C4-2B (cell line): ENCODE measurements at regions not wholly inside any gene's neighbourhood (a gene's known extent, or its start where the extent isn't known, plus 50 kb on each side); places are given as distances from the start of the nearest gene placed in this dataset.

Experiments
- H3K27ac ChIP-seq: fragments of 450-650 bp; 2 replicates; pipeline ENCODE4 v1.5.1; 2017
- ZFX ChIP-seq: fragments of 450-650 bp; IDR thresholded peaks from 2 replicates; pipeline ENCODE4 v1.6.1; 2017
- TF ChIP-seq, protein P1 (sequence below): fragments of 450-650 bp; conservative IDR thresholded peaks from 2 replicates; pipeline ENCODE4 v1.5.1; 2017; ENCODE audit warnings: mild to moderate bottlenecking

DNA sequence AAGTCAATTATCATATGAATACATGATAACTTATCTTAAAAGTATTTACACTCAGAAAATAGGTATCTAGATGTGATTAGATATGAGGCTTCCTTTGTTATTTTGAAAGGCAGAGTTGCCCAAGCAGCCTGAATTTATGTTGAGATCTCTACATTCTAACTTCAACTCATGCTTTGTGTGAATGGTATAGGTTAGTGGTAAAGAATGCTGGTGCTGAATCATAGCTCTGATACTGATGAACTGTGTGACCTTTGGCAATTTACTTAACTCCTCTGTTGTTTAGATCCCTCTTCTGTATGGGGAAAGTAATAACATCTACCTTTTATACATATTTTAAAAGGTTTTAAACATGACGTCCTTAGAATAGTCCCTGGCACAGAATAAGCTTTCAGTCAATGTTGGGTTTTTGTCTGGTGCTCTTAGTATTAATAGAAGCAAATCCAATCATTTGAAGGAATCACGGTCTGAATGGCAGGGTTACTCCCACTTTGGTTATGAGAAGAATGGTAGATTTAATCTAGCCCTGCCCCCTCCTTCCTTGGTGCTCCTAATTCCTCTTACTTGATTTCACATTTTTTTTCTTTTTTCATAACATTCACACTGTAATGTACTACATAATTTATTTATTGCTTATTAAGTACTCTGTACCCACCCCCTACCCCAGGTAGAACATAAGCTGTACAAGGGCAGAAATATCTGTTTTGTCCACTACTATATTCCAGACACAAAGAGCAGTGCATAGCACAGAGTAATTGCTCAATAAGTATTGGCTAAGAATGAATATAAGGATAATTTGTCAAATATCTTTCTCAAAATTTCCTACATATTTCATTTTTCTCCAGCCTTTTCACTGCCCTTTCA lies 203.3 kb upstream of the KRR1 start:
- no peak overlapping the region for H3K27ac ChIP-seq
- TF ChIP-seq ZFX, result no peak
- TF ChIP-seq, protein P1, sequence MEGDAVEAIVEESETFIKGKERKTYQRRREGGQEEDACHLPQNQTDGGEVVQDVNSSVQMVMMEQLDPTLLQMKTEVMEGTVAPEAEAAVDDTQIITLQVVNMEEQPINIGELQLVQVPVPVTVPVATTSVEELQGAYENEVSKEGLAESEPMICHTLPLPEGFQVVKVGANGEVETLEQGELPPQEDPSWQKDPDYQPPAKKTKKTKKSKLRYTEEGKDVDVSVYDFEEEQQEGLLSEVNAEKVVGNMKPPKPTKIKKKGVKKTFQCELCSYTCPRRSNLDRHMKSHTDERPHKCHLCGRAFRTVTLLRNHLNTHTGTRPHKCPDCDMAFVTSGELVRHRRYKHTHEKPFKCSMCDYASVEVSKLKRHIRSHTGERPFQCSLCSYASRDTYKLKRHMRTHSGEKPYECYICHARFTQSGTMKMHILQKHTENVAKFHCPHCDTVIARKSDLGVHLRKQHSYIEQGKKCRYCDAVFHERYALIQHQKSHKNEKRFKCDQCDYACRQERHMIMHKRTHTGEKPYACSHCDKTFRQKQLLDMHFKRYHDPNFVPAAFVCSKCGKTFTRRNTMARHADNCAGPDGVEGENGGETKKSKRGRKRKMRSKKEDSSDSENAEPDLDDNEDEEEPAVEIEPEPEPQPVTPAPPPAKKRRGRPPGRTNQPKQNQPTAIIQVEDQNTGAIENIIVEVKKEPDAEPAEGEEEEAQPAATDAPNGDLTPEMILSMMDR, result no peak

DNA sequence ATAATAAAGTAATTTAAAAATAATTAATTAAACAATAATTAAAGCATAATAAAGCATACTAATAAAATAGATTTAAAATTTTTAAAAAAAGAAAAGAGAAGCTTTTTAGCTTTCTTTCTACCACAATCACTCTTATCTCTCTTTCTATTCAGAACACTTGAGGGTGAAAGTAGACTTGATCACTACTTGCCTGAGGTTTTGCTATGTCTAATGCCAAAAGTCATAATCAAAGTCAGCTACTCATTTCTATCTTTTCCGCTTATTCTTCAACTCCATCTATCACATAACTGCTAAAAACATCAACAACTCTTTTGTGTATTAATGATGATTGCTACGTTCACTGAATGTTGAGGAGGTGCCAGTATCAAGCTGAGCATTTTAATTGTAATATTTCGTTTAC lies 202.0 kb upstream of the KRR1 start:
- H3K27ac ChIP-seq, result no peak overlapping the region
- TF ChIP-seq, protein P1, result no peak
- no peak for TF ChIP-seq ZFX

DNA sequence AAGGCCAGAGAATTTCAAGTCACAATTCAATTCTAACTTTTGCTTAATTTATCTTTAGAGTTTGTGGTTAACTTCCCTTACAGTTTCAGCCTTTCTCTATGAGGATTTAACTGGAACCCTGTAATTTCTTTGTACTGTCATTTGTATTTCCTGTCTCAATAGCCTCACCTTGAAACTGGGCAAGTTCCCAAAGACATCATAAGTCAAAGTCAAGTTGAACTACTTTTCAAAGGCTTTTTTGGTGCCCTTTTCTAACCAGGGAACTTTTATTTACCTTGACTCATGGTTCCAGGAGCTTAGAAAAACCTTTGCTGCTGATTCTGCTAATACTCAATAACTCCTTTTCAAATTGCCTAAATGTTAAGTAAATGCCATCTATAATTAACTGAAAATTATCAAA lies 200.8 kb upstream of the KRR1 start:
- no peak for TF ChIP-seq ZFX
- TF ChIP-seq, protein P1, result no peak
- no peak overlapping the region for H3K27ac ChIP-seq

DNA sequence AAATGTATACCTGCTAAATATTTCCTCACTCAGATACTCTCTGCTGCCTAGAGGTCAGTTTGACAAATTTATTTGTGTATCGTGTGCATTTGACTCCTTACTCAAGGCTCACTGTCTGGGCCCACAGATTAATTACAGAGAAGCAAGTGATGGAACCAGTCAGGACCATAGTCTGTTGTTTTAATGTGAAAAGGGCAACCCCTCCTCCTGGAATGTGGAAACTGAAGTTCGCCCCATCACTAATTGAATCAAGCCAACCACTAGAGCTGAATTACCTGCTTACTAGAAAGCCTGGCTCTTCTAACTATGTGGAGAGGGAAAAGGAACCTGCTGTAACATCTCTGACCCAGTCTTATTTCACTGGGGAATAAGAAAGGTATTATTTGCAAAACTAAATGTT lies 199.9 kb upstream of the KRR1 start:
- no peak overlapping the region for H3K27ac ChIP-seq
- TF ChIP-seq, protein P1, result no peak
- no peak for TF ChIP-seq ZFX

DNA sequence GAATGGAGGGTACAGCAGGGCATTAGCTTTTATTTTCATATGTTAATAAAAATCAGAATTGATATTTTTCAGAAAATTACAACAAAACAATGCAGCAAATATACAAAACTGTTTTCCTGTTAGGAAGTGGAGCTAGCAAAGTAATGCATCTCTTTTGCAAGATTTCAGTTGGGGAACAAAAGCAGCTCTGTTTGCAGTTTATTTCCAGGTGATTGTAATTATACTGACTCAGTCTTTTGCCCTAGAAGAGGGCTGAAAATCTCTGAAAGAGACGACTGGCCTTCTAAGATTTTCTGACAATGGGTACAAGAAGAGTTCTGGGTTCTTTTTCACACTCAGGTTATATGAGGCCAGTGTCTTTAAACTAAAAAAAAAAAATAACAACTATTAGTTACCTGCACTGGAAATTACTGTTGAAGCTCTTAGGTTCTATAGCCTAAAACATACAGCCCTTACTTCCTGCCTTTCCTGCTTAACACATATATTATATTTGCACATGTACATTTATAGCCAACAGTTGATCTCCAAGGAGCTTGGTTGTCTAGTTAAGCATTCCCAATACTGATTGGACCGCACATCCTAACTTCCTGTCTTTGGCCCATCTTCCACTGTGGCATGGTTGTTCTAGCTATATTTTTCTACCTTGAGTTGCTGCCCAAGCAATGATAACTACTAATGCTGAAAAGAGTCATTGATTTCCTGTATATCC lies 199.1 kb upstream of the KRR1 start:
- no peak overlapping the region for H3K27ac ChIP-seq
- no peak for TF ChIP-seq ZFX
- TF ChIP-seq, protein P1, result no peak

DNA sequence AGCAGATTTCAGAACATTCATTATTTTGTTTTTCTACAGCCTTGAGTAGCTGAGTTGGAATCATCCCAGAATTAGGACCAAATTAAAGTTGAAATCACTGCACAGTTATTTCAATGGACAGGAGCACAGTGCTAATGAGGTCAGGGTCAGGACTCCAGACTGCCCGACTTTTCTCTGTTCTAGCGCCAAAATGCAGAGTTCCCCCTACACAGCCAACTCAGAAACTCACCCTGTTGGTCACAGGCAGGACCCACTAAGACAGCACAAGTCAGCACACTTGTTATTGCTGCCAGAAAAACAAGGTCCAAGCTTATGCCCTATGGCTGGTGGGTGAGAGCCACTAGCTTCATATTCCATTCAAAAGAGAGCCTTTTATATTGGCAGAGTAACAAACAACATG lies 198.1 kb upstream of the KRR1 start:
- TF ChIP-seq, protein P1, result no peak
- TF ChIP-seq ZFX, result no peak
- no peak overlapping the region for H3K27ac ChIP-seq

DNA sequence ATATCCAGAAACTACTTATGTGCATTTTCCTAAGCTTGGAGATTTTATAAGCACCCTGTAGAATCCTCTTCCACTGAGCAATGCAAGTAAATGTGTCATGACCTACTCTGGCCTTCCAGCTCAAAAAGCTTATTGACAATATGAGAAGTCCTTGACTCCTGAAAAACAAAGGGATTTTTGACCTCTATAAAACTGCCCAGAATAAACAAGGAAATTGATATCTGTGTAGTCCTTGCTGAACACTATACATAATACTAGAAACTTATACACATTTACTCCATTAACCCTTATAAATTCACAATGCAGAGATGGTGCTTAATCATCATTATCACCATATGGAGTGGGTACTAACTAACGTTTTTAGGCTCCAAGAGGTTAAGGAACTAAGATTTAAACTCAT lies 197.4 kb upstream of the KRR1 start:
- no peak overlapping the region for H3K27ac ChIP-seq
- no peak for TF ChIP-seq ZFX
- TF ChIP-seq, protein P1, result no peak
